HEK293 (cell line): ENCODE measurements at regions not wholly inside any gene's neighbourhood (a gene's known extent, or its start where the extent isn't known, plus 50 kb on each side); places are given as distances from the start of the nearest gene placed in this dataset.

Experiments
- CTCF ChIA-PET: fragments of 350-600 bp; formaldehyde crosslinking; extraction: SDS; loops from one replicate; lab custom pipeline; 2021; ENCODE audit warnings: antibody characterized with exemption; lab: Yijun Ruan, JAX
- POLR2A ChIA-PET: fragments of 300-600 bp; formaldehyde crosslinking; extraction: SDS; loops from one replicate; lab custom pipeline; 2020; ENCODE audit warnings: antibody characterized with exemption, inconsistent platforms; lab: Yijun Ruan, JAX
- H3K27ac ChIP-seq: fragments of 200-500 bp; sonication (Bioruptor generic); 2 replicates; pipeline ENCODE4 v1.5.1; 2014; ENCODE audit warnings: low read depth, low read length, control low read depth, inconsistent platforms; ENCODE audit errors: extremely low read depth
- H3K36me3 ChIP-seq, 2 experiments: fragments of 200-500 bp in 1 of 2; sonication (Bioruptor generic) in 1 of 2; 1 replicate in 1 of 2; 2 replicates in 1 of 2; pipeline ENCODE4 v1.5.1; 2014 to 2017; ENCODE audit warnings: inconsistent platforms in 2 of 2, low read length in 2 of 2; ENCODE audit not compliant: control insufficient read depth in 2 of 2, insufficient read depth in 1 of 2
- H3K4me1 ChIP-seq: fragments of 200-500 bp; sonication (Bioruptor generic); 2 replicates; pipeline ENCODE4 v1.5.1; 2014; ENCODE audit warnings: mild to moderate bottlenecking, low read length, inconsistent platforms; ENCODE audit not compliant: control insufficient read depth, insufficient read depth
- H3K4me3 ChIP-seq: 2 replicates; pipeline ENCODE4 v1.5.1; 2011; ENCODE audit warnings: low read depth, mild to moderate bottlenecking, control low read depth, low read length, moderate library complexity
- H3K9me3 ChIP-seq: fragments of 200-500 bp; sonication (Bioruptor generic); 2 replicates; pipeline ENCODE4 v1.5.1; 2014; ENCODE audit warnings: low read depth, low read length, inconsistent platforms; ENCODE audit not compliant: control insufficient read depth, insufficient read depth
- BCL11A ChIP-seq: fragments of 450-650 bp; formaldehyde crosslinking; IDR thresholded peaks from 2 replicates; pipeline ENCODE4 v1.5.1; 2016; ENCODE audit warnings: low read depth, missing biosample characterization, missing genetic modification characterization
- ELK4 ChIP-seq: IDR thresholded peaks from 2 replicates; pipeline ENCODE4 v1.6.1; 2011; ENCODE audit warnings: mild to moderate bottlenecking, low read depth, low read length, borderline replicate concordance
- KLF1 ChIP-seq: fragments of 450-650 bp; formaldehyde crosslinking; IDR thresholded peaks from 2 replicates; pipeline ENCODE4 v1.5.1; 2016; ENCODE audit warnings: missing biosample characterization, missing genetic modification characterization
- MZF1 ChIP-seq: fragments of 450-650 bp; formaldehyde crosslinking; IDR thresholded peaks from 2 replicates; pipeline ENCODE4 v1.5.1; 2017; ENCODE audit warnings: missing biosample characterization, missing genetic modification characterization, borderline replicate concordance
- OSR2 ChIP-seq: fragments of 450-650 bp; formaldehyde crosslinking; IDR thresholded peaks from 2 replicates; pipeline ENCODE4 v1.5.1; 2016; ENCODE audit warnings: missing biosample characterization, missing genetic modification characterization
- REST ChIP-seq: fragments of 450-650 bp; formaldehyde crosslinking; IDR thresholded peaks from 2 replicates; pipeline ENCODE4 v1.5.1; 2016; ENCODE audit warnings: missing biosample characterization, missing genetic modification characterization
- ZBTB20 ChIP-seq: fragments of 450-650 bp; formaldehyde crosslinking; IDR thresholded peaks from 2 replicates; pipeline ENCODE4 v1.5.1; 2016; ENCODE audit warnings: missing biosample characterization, missing genetic modification characterization
- ZNF248 ChIP-seq: fragments of 450-650 bp; formaldehyde crosslinking; IDR thresholded peaks from 2 replicates; pipeline ENCODE4 v1.5.1; 2017; ENCODE audit warnings: missing biosample characterization, missing genetic modification characterization
- ZNF266 ChIP-seq: fragments of 450-650 bp; formaldehyde crosslinking; IDR thresholded peaks from 2 replicates; pipeline ENCODE4 v1.5.1; 2016; ENCODE audit warnings: missing biosample characterization, missing genetic modification characterization, low read depth
- ZNF433 ChIP-seq: fragments of 450-650 bp; formaldehyde crosslinking; IDR thresholded peaks from 2 replicates; pipeline ENCODE4 v1.5.1; 2016; ENCODE audit warnings: missing biosample characterization, missing genetic modification characterization, low read depth
- ZNF488 ChIP-seq: fragments of 450-650 bp; formaldehyde crosslinking; IDR thresholded peaks from 2 replicates; pipeline ENCODE4 v1.5.1; 2016; ENCODE audit warnings: missing biosample characterization, missing genetic modification characterization
- ZNF549 ChIP-seq: fragments of 450-650 bp; IDR thresholded peaks from 2 replicates; pipeline ENCODE4 v1.5.1; 2018; ENCODE audit warnings: missing biosample characterization, missing genetic modification characterization, mild to moderate bottlenecking, inconsistent platforms, moderate library complexity
- ZNF626 ChIP-seq: fragments of 450-650 bp; sonication (Bioruptor Pico); formaldehyde crosslinking; IDR thresholded peaks from 2 replicates; pipeline ENCODE4 v1.5.1; 2018; ENCODE audit warnings: missing biosample characterization, missing genetic modification characterization, inconsistent platforms
- ZNF843 ChIP-seq: fragments of 450-650 bp; formaldehyde crosslinking; IDR thresholded peaks from 2 replicates; pipeline ENCODE4 v1.5.1; 2016; ENCODE audit warnings: missing biosample characterization, missing genetic modification characterization
- TF ChIP-seq, protein P1 (sequence below): fragments of 450-650 bp; formaldehyde crosslinking; conservative IDR thresholded peaks from 2 replicates; pipeline ENCODE4 v1.5.1; 2016; ENCODE audit warnings: low read depth, missing biosample characterization, missing genetic modification characterization
- TF ChIP-seq, protein P2 (sequence below): fragments of 450-650 bp; formaldehyde crosslinking; IDR thresholded peaks from 2 replicates; pipeline ENCODE4 v1.5.1; 2016; ENCODE audit warnings: missing biosample characterization, missing genetic modification characterization, borderline replicate concordance
- TF ChIP-seq, protein P3 (sequence below): fragments of 450-650 bp; formaldehyde crosslinking; IDR thresholded peaks from 2 replicates; pipeline ENCODE4 v1.5.1; 2016; ENCODE audit warnings: missing biosample characterization, missing genetic modification characterization
- TF ChIP-seq, protein P4 (sequence below): fragments of 450-650 bp; formaldehyde crosslinking; IDR thresholded peaks from 2 replicates; pipeline ENCODE4 v1.5.1; 2016; ENCODE audit warnings: missing biosample characterization, missing genetic modification characterization, low read depth
- TF ChIP-seq, protein P5 (sequence below): fragments of 450-650 bp; formaldehyde crosslinking; IDR thresholded peaks from 2 replicates; pipeline ENCODE4 v1.5.1; 2016; ENCODE audit warnings: missing biosample characterization, missing genetic modification characterization

- H3K27ac ChIP-seq = no peak overlapping the region
- no peaks in the 10 kb centered on the region for H3K36me3 ChIP-seq
- TF ChIP-seq BCL11A (tag by site-specific recombination) = no peak
- no peak for TF ChIP-seq ELK4
- TF ChIP-seq, protein P1, sequence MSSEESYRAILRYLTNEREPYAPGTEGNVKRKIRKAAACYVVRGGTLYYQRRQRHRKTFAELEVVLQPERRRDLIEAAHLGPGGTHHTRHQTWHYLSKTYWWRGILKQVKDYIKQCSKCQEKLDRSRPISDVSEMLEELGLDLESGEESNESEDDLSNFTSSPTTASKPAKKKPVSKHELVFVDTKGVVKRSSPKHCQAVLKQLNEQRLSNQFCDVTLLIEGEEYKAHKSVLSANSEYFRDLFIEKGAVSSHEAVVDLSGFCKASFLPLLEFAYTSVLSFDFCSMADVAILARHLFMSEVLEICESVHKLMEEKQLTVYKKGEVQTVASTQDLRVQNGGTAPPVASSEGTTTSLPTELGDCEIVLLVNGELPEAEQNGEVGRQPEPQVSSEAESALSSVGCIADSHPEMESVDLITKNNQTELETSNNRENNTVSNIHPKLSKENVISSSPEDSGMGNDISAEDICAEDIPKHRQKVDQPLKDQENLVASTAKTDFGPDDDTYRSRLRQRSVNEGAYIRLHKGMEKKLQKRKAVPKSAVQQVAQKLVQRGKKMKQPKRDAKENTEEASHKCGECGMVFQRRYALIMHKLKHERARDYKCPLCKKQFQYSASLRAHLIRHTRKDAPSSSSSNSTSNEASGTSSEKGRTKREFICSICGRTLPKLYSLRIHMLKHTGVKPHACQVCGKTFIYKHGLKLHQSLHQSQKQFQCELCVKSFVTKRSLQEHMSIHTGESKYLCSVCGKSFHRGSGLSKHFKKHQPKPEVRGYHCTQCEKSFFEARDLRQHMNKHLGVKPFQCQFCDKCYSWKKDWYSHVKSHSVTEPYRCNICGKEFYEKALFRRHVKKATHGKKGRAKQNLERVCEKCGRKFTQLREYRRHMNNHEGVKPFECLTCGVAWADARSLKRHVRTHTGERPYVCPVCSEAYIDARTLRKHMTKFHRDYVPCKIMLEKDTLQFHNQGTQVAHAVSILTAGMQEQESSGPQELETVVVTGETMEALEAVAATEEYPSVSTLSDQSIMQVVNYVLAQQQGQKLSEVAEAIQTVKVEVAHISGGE (tag by site-specific recombination) = no peak
- TF ChIP-seq, protein P2, sequence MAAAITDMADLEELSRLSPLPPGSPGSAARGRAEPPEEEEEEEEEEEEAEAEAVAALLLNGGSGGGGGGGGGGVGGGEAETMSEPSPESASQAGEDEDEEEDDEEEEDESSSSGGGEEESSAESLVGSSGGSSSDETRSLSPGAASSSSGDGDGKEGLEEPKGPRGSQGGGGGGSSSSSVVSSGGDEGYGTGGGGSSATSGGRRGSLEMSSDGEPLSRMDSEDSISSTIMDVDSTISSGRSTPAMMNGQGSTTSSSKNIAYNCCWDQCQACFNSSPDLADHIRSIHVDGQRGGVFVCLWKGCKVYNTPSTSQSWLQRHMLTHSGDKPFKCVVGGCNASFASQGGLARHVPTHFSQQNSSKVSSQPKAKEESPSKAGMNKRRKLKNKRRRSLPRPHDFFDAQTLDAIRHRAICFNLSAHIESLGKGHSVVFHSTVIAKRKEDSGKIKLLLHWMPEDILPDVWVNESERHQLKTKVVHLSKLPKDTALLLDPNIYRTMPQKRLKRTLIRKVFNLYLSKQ (tag by site-specific recombination) = no peak
- no peak for TF ChIP-seq ZNF626 (tag by site-specific recombination)
- TF ChIP-seq, protein P3, sequence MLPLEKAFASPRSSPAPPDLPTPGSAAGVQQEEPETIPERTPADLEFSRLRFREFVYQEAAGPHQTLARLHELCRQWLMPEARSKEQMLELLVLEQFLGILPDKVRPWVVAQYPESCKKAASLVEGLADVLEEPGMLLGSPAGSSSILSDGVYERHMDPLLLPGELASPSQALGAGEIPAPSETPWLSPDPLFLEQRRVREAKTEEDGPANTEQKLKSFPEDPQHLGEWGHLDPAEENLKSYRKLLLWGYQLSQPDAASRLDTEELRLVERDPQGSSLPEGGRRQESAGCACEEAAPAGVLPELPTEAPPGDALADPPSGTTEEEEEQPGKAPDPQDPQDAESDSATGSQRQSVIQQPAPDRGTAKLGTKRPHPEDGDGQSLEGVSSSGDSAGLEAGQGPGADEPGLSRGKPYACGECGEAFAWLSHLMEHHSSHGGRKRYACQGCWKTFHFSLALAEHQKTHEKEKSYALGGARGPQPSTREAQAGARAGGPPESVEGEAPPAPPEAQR (tag by site-specific recombination) = no peak
- TF ChIP-seq REST (tag by site-specific recombination) = no peak
- TF ChIP-seq, protein P4, sequence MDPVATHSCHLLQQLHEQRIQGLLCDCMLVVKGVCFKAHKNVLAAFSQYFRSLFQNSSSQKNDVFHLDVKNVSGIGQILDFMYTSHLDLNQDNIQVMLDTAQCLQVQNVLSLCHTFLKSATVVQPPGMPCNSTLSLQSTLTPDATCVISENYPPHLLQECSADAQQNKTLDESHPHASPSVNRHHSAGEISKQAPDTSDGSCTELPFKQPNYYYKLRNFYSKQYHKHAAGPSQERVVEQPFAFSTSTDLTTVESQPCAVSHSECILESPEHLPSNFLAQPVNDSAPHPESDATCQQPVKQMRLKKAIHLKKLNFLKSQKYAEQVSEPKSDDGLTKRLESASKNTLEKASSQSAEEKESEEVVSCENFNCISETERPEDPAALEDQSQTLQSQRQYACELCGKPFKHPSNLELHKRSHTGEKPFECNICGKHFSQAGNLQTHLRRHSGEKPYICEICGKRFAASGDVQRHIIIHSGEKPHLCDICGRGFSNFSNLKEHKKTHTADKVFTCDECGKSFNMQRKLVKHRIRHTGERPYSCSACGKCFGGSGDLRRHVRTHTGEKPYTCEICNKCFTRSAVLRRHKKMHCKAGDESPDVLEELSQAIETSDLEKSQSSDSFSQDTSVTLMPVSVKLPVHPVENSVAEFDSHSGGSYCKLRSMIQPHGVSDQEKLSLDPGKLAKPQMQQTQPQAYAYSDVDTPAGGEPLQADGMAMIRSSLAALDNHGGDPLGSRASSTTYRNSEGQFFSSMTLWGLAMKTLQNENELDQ (tag by site-specific recombination) = no peak
- no peak for TF ChIP-seq ZNF433 (tag by site-specific recombination)
- TF ChIP-seq KLF1 = no peak
- ChIA-PET CTCF (no interaction called here), POLR2A (no interaction called here)
- H3K9me3 ChIP-seq = no peaks in the 10 kb centered on the region
- no peak overlapping the region for H3K4me3 ChIP-seq
- H3K4me1 ChIP-seq = no peaks in the 10 kb centered on the region
Observed at GRCh38 chr10:9987197-9987596, 1030.5 kb upstream of the CELF2 start.

- Histone ChIP-seq H3K27ac (no peak overlapping the region), H3K4me1 (no peaks in the 10 kb centered on the region)
- CTCF ChIA-PET = no interaction called here
- TF ChIP-seq ZNF843 (tag by site-specific recombination) = no peak
- TF ChIP-seq OSR2 (tag by site-specific recombination) = no peak
- TF ChIP-seq ZNF488 (tag by site-specific recombination) = no peak
- no peak for TF ChIP-seq MZF1 (tag by site-specific recombination)
- no peak for TF ChIP-seq ZNF248 (tag by site-specific recombination)
- no peak for TF ChIP-seq ZBTB20 (tag by site-specific recombination)
- TF ChIP-seq ZNF266 (tag by site-specific recombination) = no peak
- TF ChIP-seq, protein P5, sequence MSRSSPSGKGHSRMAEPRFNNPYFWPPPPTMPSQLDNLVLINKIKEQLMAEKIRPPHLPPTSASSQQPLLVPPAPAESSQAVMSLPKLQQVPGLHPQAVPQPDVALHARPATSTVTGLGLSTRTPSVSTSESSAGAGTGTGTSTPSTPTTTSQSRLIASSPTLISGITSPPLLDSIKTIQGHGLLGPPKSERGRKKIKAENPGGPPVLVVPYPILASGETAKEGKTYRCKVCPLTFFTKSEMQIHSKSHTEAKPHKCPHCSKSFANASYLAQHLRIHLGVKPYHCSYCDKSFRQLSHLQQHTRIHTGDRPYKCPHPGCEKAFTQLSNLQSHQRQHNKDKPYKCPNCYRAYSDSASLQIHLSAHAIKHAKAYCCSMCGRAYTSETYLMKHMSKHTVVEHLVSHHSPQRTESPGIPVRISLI (tag by site-specific recombination) = no peak
- no peak for TF ChIP-seq ZNF549
- TF ChIP-seq ZNF626 (tag by site-specific recombination) = no peak
Observed at GRCh38 chr10:9992661-9993060, 1025.0 kb upstream of the CELF2 start.

More at GRCh38 chr10:9992661-9993060, 1025.0 kb upstream of the CELF2 start:
- no peaks in the 10 kb centered on the region for H3K9me3 ChIP-seq
- no peaks in the 10 kb centered on the region for H3K36me3 ChIP-seq
- POLR2A ChIA-PET = no interaction called here
- H3K4me3 ChIP-seq = no peak overlapping the region
